A549 (cell line): ENCODE measurements at regions not wholly inside any gene's neighbourhood (a gene's known extent, or its start where the extent isn't known, plus 50 kb on each side); places are given as distances from the start of the nearest gene placed in this dataset.

Experiments used
- ATAC-seq, 2 experiments: fragments of 200-7000 bp in 1 of 2; fragments of >200 bp in 1 of 2; cut with Nextera tagmentation in 1 of 2; cut with Tn5 transposase in 1 of 2; 3 replicates each; pipeline versions ENCODE4 v1.8.0 to v1.9.1; 2018 to 2020; ENCODE audit warnings: mild to moderate bottlenecking in 1 of 2, moderate library complexity in 1 of 2
- CTCF ChIA-PET: fragments of 300-600 bp; sonication (Branson Sonifier 250); formaldehyde crosslinking; extraction: SDS; loops from one replicate; lab custom pipeline; 2021; ENCODE audit warnings: antibody characterized with exemption, inconsistent platforms; lab: Yijun Ruan, JAX
- POLR2A ChIA-PET: fragments of 350-600 bp; formaldehyde crosslinking; extraction: SDS; loops from one replicate; lab custom pipeline; 2021; ENCODE audit warnings: antibody characterized with exemption, inconsistent platforms; lab: Yijun Ruan, JAX
- DNase-seq, 2 experiments: peaks; one replicate each; pipeline versions ENCODE4 v3.0.0 to v3.0.0-alpha.2; 2011 to 2016; ENCODE audit warnings: low read depth in 1 of 2, low spot score in 1 of 2
- FAIRE-seq: peaks from 2 replicates; lab custom pipeline; 2011; peaks lifted over from hg19 to GRCh38; lab: Jason Lieb, UNC
- H3K27ac ChIP-seq, 2 experiments: fragments of >200 bp; sonication (Bioruptor Twin); formaldehyde crosslinking; 3 replicates each; pipeline ENCODE4 v1.5.1; 2016 to 2017
- H3K4me1 ChIP-seq: fragments of >200 bp; sonication (Bioruptor Twin); formaldehyde crosslinking; 3 replicates; pipeline ENCODE4 v1.6.1; 2016
- H3K4me2 ChIP-seq: fragments of >200 bp; sonication (Bioruptor Twin); formaldehyde crosslinking; 3 replicates; pipeline ENCODE4 v1.6.1; 2016
- H3K4me3 ChIP-seq: fragments of >200 bp; sonication (Bioruptor Twin); formaldehyde crosslinking; 3 replicates; pipeline ENCODE4 v1.5.1; 2016
- H3K9me3 ChIP-seq: fragments of >200 bp; sonication (Bioruptor Twin); formaldehyde crosslinking; 3 replicates; pipeline ENCODE4 v1.6.1; 2016
- CBX8 ChIP-seq: fragments of 200-600 bp; sonication (generic); IDR thresholded peaks from 2 replicates; pipeline ENCODE4 v1.6.1; 2016
- CHD2 ChIP-seq: fragments of 150-350 bp; IDR thresholded peaks from 2 replicates; pipeline ENCODE4 v1.6.1; 2014; ENCODE audit warnings: low read length; ENCODE audit not compliant: partially characterized antibody
- EHF ChIP-seq: fragments of 250-450 bp; sonication (Bioruptor Pico); IDR thresholded peaks from 2 replicates; pipeline ENCODE4 v1.5.0; 2020; ENCODE audit warnings: mild to moderate bottlenecking
- EP300 ChIP-seq, 2 experiments: fragments of >200 bp; sonication (Bioruptor Twin); formaldehyde crosslinking; IDR thresholded peaks; 2 replicates in 1 of 2; 3 replicates in 1 of 2; pipeline ENCODE4 v1.6.1; 2016 to 2017
- FOSB ChIP-seq: fragments of 250-450 bp; sonication (Bioruptor Pico); IDR thresholded peaks from 2 replicates; pipeline ENCODE4 v1.5.0; 2020; ENCODE audit warnings: mild to moderate bottlenecking, moderate library complexity
- GATA3 ChIP-seq: IDR thresholded peaks from 2 replicates; pipeline ENCODE4 v1.6.1; 2012; ENCODE audit warnings: borderline replicate concordance
- HDAC2 ChIP-seq: fragments of 200-600 bp; sonication (generic); IDR thresholded peaks from 2 replicates; pipeline ENCODE4 v1.6.1; 2016
- KDM5A ChIP-seq: fragments of 200-600 bp; sonication (generic); IDR thresholded peaks from 2 replicates; pipeline ENCODE4 v1.6.1; 2016; ENCODE audit warnings: antibody characterized with exemption, mild to moderate bottlenecking
- MAZ ChIP-seq: fragments of 150-350 bp; IDR thresholded peaks from 2 replicates; pipeline ENCODE4 v1.6.1; 2014; ENCODE audit warnings: antibody characterized with exemption, low read depth, low read length, borderline replicate concordance
- PHF8 ChIP-seq: fragments of 200-600 bp; sonication (generic); IDR thresholded peaks from 2 replicates; pipeline ENCODE4 v1.6.1; 2016; ENCODE audit warnings: low read depth, mild to moderate bottlenecking, antibody characterized with exemption, moderate library complexity, borderline replicate concordance
- POLR2A ChIP-seq: IDR thresholded peaks from 2 replicates; pipeline ENCODE4 v1.6.1; 2012; ENCODE audit warnings: mild to moderate bottlenecking, low read length
- POLR2AphosphoS2 ChIP-seq: conservative IDR thresholded peaks from 2 replicates; pipeline ENCODE4 v1.6.1; 2012; ENCODE audit warnings: low read length, improper control_type of control experiment, inconsistent platforms
- RAD21 ChIP-seq, 2 experiments: fragments of >200 bp in 1 of 2; sonication (Bioruptor Twin) in 1 of 2; formaldehyde crosslinking in 1 of 2; IDR thresholded peaks in 1 of 2; conservative IDR thresholded peaks in 1 of 2; 2 replicates in 1 of 2; 3 replicates in 1 of 2; pipeline ENCODE4 v1.6.1; 2012 to 2018; ENCODE audit warnings: inconsistent platforms in 1 of 2
- RARB ChIP-seq: fragments of 250-450 bp; sonication (Bioruptor Pico); IDR thresholded peaks from 2 replicates; pipeline ENCODE4 v1.8.0; 2021; ENCODE audit warnings: mild to moderate bottlenecking, moderate library complexity
- RCOR1 ChIP-seq: fragments of 150-350 bp; IDR thresholded peaks from 2 replicates; pipeline ENCODE4 v1.6.1; 2014; ENCODE audit warnings: antibody characterized with exemption, low read length, low read depth
- RFX5 ChIP-seq: fragments of 450-650 bp; IDR thresholded peaks from 2 replicates; pipeline ENCODE4 v1.7.1; 2014; ENCODE audit warnings: antibody characterized with exemption, mild to moderate bottlenecking, moderate library complexity
- SREBF2 ChIP-seq: fragments of 450-650 bp; IDR thresholded peaks from 2 replicates; pipeline ENCODE4 v1.6.1; 2014; ENCODE audit warnings: mild to moderate bottlenecking, moderate library complexity
- TFCP2L1 ChIP-seq: fragments of 250-450 bp; sonication (Bioruptor Pico); IDR thresholded peaks from 2 replicates; pipeline ENCODE4 v1.5.0; 2021; ENCODE audit warnings: mild to moderate bottlenecking
- TP53 ChIP-seq: fragments of 250-450 bp; sonication (Bioruptor Pico); IDR thresholded peaks from 2 replicates; pipeline ENCODE4 v1.5.0; 2021; ENCODE audit warnings: mild to moderate bottlenecking, moderate library complexity
- WGBS: methylation state at CpG from one replicate; pipeline ENCODE4 v1.1.6; 2017; ENCODE audit errors: missing lambda C conversion rate; 5-methylcytosine and 5-hydroxymethylcytosine counted together
- TF ChIP-seq, protein P1 (sequence below): IDR thresholded peaks from 2 replicates; pipeline ENCODE4 v1.6.1; 2012
- TF ChIP-seq, protein P2 (sequence below): fragments of 200-600 bp; sonication (generic); IDR thresholded peaks from 2 replicates; pipeline ENCODE4 v1.6.1; 2016; ENCODE audit warnings: antibody characterized with exemption, mild to moderate bottlenecking, moderate library complexity
- TF ChIP-seq, protein P3 (sequence below): fragments of 150-350 bp; IDR thresholded peaks from 2 replicates; pipeline ENCODE4 v1.6.1; 2014; ENCODE audit warnings: low read depth, mild to moderate bottlenecking, low read length
- TF ChIP-seq, protein P4 (sequence below): fragments of >200 bp; sonication (Bioruptor Twin); formaldehyde crosslinking; IDR thresholded peaks from 3 replicates; pipeline ENCODE4 v1.6.1; 2016
- TF ChIP-seq, protein P5 (sequence below): fragments of 450-650 bp; IDR thresholded peaks from 2 replicates; pipeline ENCODE4 v1.6.1; 2014; ENCODE audit warnings: antibody characterized with exemption

DNA sequence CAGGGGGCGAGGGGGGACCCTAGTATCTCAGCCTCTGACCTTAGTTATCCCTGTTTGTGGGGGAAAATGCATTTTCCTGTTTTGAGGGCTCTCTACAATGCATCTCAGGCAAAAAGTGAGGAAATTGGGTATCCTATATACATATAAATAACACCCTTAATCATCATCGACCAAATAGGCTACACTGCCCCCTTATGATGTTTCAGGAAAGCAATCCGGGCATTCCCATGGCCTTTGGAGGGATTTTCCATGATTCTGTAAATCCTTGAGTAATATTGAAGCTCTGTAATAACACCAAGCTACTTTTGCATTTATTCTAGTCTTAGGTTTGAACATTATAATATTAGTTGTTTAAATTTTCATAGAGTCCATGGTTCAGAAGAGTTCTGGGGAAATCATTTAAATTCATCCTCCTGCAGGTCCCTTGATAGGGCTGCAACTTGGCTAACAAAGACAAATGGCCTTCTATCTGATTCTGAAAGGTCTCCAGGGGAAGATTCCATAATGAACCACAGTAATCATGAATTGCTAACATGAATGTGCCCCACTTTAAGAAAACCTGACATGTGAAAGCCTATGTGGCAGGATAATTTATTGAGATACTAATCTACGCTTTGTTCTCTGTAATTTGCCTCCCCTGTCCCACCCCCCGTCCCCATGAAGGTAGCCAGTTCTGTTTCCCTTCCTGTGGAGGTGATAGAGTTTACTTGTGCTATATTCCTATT is 91.5 kb upstream of the SCOC start:
- no peak for DNase-seq
- H3K9me3 ChIP-seq: no peaks in the 10 kb centered on the region
- no peaks in the 10 kb centered on the region for H3K4me1 ChIP-seq
- no peak for FAIRE-seq
- no peak for ATAC-seq
- no peak overlapping the region for H3K4me3 ChIP-seq
- ChIA-PET CTCF (interaction anchor here (0.7 to 1.1 kb wide), 3 partner anchors 10 to 78 kb away, joined by 3 read pairs; no protein-coding TSS in a partner anchor), POLR2A (no interaction called here)
- TF ChIP-seq RARB (CRISPR knock-in tag) (no peak), GATA3 (no peak), KDM5A (no peak), FOSB (CRISPR knock-in tag) (no peak), RAD21 (conservative IDR thresholded peaks at IDR 0.05 in 1 of 2, IDR thresholded peaks at IDR 0.05 in 1 of 2) (no peak), CBX8 (no peak), POLR2A (no peak), RFX5 (no peak)
- TF ChIP-seq, protein P1, sequence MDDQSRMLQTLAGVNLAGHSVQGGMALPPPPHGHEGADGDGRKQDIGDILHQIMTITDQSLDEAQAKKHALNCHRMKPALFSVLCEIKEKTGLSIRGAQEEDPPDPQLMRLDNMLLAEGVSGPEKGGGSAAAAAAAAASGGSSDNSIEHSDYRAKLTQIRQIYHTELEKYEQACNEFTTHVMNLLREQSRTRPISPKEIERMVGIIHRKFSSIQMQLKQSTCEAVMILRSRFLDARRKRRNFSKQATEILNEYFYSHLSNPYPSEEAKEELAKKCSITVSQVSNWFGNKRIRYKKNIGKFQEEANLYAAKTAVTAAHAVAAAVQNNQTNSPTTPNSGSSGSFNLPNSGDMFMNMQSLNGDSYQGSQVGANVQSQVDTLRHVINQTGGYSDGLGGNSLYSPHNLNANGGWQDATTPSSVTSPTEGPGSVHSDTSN: no peak
- no peak overlapping the region for H3K4me2 ChIP-seq
- H3K27ac ChIP-seq: no peak overlapping the region
- 57% methylated on average over 4 of the region's 5 CpGs for WGBS

DNA sequence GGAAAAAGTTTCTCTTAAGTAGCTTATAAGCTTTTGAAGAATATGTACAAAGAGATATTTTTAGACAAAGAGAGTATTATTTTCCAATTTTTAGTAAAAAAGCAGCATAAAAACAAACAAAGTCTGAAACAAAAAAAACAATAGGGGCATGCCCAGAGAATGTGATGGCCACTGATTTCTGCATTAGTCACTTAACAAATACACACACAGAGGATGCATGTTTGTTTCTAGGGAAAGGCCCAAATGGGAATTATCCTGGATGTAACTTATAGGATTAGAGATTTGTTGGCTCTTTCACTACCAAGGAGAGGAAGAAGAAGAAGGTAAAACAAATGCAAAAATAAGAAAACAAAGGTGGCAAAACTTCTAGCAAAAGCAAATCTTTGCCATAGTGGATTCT is 95.9 kb upstream of the SCOC start:
- CTCF ChIA-PET: interaction anchor here (1.0 kb wide), 1 partner anchor 23 kb away, joined by 3 read pairs; no protein-coding TSS in a partner anchor
- TF ChIP-seq GATA3 (no peak), MAZ (no peak), CHD2 (no peak), SREBF2 (no peak), EHF (CRISPR knock-in tag) (no peak), POLR2AphosphoS2 (no peak), KDM5A (no peak), HDAC2 (no peak), TP53 (CRISPR knock-in tag) (no peak), EP300 (IDR thresholded peaks at IDR 0.05) (no peak), RCOR1 (no peak), PHF8 (no peak), TFCP2L1 (CRISPR knock-in tag) (no peak)
- TF ChIP-seq, protein P2, sequence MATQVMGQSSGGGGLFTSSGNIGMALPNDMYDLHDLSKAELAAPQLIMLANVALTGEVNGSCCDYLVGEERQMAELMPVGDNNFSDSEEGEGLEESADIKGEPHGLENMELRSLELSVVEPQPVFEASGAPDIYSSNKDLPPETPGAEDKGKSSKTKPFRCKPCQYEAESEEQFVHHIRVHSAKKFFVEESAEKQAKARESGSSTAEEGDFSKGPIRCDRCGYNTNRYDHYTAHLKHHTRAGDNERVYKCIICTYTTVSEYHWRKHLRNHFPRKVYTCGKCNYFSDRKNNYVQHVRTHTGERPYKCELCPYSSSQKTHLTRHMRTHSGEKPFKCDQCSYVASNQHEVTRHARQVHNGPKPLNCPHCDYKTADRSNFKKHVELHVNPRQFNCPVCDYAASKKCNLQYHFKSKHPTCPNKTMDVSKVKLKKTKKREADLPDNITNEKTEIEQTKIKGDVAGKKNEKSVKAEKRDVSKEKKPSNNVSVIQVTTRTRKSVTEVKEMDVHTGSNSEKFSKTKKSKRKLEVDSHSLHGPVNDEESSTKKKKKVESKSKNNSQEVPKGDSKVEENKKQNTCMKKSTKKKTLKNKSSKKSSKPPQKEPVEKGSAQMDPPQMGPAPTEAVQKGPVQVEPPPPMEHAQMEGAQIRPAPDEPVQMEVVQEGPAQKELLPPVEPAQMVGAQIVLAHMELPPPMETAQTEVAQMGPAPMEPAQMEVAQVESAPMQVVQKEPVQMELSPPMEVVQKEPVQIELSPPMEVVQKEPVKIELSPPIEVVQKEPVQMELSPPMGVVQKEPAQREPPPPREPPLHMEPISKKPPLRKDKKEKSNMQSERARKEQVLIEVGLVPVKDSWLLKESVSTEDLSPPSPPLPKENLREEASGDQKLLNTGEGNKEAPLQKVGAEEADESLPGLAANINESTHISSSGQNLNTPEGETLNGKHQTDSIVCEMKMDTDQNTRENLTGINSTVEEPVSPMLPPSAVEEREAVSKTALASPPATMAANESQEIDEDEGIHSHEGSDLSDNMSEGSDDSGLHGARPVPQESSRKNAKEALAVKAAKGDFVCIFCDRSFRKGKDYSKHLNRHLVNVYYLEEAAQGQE: no peak
- TF ChIP-seq, protein P3, sequence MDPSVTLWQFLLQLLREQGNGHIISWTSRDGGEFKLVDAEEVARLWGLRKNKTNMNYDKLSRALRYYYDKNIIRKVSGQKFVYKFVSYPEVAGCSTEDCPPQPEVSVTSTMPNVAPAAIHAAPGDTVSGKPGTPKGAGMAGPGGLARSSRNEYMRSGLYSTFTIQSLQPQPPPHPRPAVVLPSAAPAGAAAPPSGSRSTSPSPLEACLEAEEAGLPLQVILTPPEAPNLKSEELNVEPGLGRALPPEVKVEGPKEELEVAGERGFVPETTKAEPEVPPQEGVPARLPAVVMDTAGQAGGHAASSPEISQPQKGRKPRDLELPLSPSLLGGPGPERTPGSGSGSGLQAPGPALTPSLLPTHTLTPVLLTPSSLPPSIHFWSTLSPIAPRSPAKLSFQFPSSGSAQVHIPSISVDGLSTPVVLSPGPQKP: no peak
- TF ChIP-seq, protein P4, sequence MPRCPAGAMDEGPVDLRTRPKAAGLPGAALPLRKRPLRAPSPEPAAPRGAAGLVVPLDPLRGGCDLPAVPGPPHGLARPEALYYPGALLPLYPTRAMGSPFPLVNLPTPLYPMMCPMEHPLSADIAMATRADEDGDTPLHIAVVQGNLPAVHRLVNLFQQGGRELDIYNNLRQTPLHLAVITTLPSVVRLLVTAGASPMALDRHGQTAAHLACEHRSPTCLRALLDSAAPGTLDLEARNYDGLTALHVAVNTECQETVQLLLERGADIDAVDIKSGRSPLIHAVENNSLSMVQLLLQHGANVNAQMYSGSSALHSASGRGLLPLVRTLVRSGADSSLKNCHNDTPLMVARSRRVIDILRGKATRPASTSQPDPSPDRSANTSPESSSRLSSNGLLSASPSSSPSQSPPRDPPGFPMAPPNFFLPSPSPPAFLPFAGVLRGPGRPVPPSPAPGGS: no peak
- TF ChIP-seq, protein P5, sequence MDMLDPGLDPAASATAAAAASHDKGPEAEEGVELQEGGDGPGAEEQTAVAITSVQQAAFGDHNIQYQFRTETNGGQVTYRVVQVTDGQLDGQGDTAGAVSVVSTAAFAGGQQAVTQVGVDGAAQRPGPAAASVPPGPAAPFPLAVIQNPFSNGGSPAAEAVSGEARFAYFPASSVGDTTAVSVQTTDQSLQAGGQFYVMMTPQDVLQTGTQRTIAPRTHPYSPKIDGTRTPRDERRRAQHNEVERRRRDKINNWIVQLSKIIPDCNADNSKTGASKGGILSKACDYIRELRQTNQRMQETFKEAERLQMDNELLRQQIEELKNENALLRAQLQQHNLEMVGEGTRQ: no peak

More for the DNA sequence above, 95.9 kb upstream of the SCOC start:
- POLR2A ChIA-PET: no interaction called here
- Histone ChIP-seq H3K4me2 (no peak overlapping the region), H3K4me1 (no peaks in the 10 kb centered on the region), H3K27ac (no peak overlapping the region), H3K4me3 (no peak overlapping the region), H3K9me3 (no peaks in the 10 kb centered on the region)
- FAIRE-seq (no peak), DNase-seq (no peak), ATAC-seq (no peak)
